ENCODE measurements at regions not wholly inside any gene's neighbourhood (a gene's known extent, or its start where the extent isn't known, plus 50 kb on each side); places are given as distances from the start of the nearest gene placed in this dataset.

DNA sequence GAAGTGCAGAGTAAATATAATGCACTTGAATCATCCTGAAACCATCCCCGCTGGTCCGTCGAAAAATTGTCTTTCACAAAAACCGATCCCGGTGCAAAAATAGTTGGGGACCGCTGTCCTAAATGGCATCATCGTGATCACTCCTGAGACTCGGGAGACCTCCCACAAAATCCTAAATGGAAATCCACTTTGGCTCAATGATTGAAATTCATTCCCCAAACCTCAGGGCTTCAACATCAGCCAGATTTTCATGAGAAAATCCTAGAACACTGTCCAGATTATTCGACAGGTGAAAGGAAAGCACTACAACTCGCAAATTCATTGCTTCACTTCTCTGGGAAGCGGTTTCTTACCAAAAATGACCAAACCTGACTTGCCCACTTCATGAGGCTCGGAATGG is 335.3 kb upstream of the ZNF507 start:
- no peak for DNase-seq (ENCODE audit: low read depth)
- H3K4me3 ChIP-seq (ENCODE audit: low read depth, low read length): no peak overlapping the region
- TF ChIP-seq, protein P1, sequence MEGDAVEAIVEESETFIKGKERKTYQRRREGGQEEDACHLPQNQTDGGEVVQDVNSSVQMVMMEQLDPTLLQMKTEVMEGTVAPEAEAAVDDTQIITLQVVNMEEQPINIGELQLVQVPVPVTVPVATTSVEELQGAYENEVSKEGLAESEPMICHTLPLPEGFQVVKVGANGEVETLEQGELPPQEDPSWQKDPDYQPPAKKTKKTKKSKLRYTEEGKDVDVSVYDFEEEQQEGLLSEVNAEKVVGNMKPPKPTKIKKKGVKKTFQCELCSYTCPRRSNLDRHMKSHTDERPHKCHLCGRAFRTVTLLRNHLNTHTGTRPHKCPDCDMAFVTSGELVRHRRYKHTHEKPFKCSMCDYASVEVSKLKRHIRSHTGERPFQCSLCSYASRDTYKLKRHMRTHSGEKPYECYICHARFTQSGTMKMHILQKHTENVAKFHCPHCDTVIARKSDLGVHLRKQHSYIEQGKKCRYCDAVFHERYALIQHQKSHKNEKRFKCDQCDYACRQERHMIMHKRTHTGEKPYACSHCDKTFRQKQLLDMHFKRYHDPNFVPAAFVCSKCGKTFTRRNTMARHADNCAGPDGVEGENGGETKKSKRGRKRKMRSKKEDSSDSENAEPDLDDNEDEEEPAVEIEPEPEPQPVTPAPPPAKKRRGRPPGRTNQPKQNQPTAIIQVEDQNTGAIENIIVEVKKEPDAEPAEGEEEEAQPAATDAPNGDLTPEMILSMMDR (IDR thresholded peaks at IDR 0.05; ENCODE audit: insufficient read depth, low read length): no peak

DNA sequence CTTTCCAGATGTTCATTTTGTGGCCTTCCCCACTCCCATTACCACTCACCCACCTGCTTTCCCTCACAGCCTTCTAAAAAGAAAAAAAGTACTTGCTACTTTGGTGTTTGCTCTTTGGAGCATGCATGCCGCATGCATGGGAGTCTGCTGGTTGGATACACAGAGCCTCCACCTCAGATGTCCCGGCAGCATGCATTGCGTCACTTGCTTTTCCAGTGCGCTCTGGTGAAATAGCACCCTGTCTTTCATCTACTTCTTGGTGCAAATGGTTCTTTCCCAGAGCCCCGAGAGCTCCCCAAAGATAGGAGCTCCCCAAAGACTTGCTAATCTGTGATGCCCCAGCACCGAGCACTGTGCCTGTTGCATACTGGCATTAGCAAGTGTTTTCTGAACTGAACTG is 333.2 kb upstream of the ZNF507 start:
- H3K4me3 ChIP-seq (ENCODE audit: low read depth, low read length): no peak overlapping the region
- no peak for DNase-seq (ENCODE audit: low read depth)
- TF ChIP-seq, protein P1 (IDR thresholded peaks at IDR 0.05; ENCODE audit: insufficient read depth, low read length): no peak

DNA sequence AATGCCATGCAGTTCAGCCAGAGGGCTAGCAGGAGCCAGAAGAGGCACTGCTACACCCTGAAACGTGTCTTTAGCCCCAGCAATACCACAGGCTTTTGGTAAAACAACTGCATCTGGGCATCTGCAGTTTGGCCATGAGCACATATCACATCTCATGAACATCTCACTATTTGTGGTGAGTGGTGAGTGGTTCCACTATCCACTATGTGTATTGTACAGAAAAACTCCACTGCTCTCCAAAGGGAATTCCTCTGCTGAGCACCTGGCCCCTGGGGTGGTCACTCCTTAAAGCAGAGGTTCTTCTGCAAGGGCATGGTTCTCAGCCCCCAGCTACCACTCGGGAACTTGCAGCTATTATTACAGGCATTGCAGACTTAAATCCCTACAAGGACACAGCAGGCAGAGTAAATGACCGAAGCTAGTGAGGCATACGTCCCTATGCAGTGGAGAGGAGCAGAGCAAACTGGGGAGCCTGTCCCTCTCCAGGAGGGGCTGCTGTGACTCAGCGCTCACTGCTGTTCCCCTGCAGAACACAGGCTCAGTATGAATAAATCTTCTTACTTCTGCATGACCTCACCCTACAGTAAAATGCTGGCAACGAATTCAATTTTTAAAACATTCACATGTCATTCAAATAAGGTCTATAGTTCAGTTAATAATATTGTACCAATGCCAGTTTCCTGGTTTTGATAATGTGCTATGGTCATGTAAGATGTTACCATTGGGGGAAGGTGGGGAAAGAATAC is 332.4 kb upstream of the ZNF507 start:
- no peak overlapping the region for H3K4me3 ChIP-seq (ENCODE audit: low read depth, low read length)
- no peak for DNase-seq (ENCODE audit: low read depth)
- TF ChIP-seq, protein P1 (IDR thresholded peaks at IDR 0.05; ENCODE audit: insufficient read depth, low read length): no peak

DNA sequence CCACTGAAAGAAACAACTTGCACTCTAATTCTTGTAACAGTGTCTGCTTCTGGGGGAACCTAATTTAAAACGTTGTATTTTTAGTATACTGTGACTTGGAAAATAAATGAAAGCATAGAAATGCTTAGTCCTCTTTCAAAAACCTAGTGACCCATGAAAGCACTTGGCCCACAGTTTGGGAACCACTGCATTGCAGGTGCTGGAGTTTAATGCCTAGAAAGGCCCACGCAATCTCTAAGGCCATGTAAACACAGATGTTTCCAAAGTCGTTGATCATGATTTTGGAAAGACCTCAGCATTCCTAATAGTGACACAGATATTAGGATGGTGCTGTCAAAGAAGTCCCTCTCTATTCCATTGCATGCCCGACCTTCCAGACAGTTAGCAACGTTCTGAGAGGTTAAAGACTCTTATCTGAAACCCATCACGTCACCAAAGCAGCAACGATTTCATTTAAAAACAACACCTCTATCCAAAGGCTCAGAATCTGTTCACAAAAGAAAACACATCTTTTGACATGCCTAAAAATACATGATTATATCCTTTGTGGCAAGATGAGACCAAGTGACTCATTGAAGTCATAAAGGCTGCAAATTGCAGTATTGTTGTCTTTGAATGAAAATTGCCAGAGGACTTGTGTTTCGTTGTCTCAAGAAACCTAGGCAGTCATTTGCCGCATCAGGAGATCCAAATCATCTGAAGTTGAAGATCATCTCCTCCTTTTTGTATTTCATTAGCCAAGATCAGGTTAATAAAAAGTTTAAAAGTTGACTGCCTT is 328.0 kb upstream of the ZNF507 start:
- H3K4me3 ChIP-seq (ENCODE audit: low read depth, low read length): no peak overlapping the region
- no peak for DNase-seq (ENCODE audit: low read depth)
- TF ChIP-seq, protein P1 (IDR thresholded peaks at IDR 0.05; ENCODE audit: insufficient read depth, low read length): no peak

DNA sequence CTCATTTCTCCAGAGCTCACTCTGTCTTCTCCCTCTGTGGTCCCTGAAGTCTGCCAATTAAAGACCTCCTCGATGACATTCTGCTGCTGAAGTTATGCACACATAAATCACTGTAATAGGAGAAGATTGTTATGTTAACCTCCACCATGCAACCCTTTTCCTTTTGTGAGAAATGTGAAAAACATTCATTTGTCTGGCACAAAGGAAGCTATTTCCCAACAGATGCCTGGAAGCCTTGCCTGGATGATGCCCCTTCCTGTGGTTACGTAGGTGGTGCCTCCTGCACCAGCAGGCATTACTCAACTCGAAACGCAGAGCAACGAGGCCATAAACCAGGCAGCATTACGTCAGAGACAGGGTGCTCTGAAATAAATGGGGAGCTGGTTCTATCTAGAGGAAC is 327.4 kb upstream of the ZNF507 start:
- TF ChIP-seq, protein P1 (IDR thresholded peaks at IDR 0.05; ENCODE audit: insufficient read depth, low read length): no peak
- DNase-seq (ENCODE audit: low read depth): no peak
- H3K4me3 ChIP-seq (ENCODE audit: low read depth, low read length): no peak overlapping the region

DNA sequence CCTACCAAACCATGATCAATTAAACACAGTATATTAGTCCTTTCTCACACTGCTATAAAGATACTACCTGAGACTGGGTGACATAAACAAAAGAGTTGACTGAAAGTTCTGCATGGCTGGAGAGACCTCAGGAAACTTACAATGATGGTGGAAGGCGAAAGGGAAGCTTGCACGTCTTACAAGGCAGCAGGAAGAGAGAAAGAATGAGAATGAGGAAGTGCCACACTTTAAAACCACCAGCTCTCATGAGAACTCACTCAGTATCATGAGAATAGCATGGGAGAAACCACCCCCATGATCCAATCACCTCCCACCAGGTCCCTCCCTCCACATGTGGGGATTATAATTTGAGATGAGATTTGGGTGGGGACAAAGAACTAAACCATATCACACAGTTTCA is 324.9 kb upstream of the ZNF507 start:
- no peak for DNase-seq (ENCODE audit: low read depth)
- TF ChIP-seq, protein P1 (IDR thresholded peaks at IDR 0.05; ENCODE audit: insufficient read depth, low read length): no peak
- H3K4me3 ChIP-seq (ENCODE audit: low read depth, low read length): no peak overlapping the region
